Lung (tissue), 11 donors: ENCODE measurements at regions not wholly inside any gene's neighbourhood (a gene's known extent, or its start where the extent isn't known, plus 50 kb on each side); places are given as distances from the start of the nearest gene placed in this dataset.
"Not testable (repeated sequence)": the region's sequence is repeated elsewhere in the genome, so short reads cannot be mapped to it uniquely, and the experiment has no call there.

ENCODE experiments used
- ATAC-seq: fragments of 200-7000 bp; cut with Tn5 transposase; one replicate; pipeline ENCODE4 v1.9.1; 2020; ENCODE audit warnings: moderate number of reproducible peaks; ENCODE audit not compliant: insufficient read depth, low FRiP score
- DNase-seq, 3 donors: peaks; one replicate each; pipeline ENCODE4 v3.0.0-alpha.2; 2013 to 2017
- H3K27ac ChIP-seq, 2 donors: one replicate each; pipeline ENCODE4 v1.5.1; 2013; ENCODE audit warnings: mild to moderate bottlenecking in 2 of 2, moderate library complexity in 2 of 2, control low read depth in 1 of 2, inconsistent platforms in 1 of 2, low read depth in 1 of 2, low read length in 1 of 2
- H3K27me3 ChIP-seq, 3 donors: one replicate each; pipeline ENCODE4 v1.5.1; 2013; ENCODE audit warnings: low read length in 2 of 3; ENCODE audit not compliant: control insufficient read depth in 3 of 3, insufficient read depth in 3 of 3
- H3K36me3 ChIP-seq, 4 donors: one replicate each; pipeline ENCODE4 v1.5.1; 2013; ENCODE audit warnings: low read length in 4 of 4, mild to moderate bottlenecking in 1 of 4, moderate library complexity in 1 of 4; ENCODE audit not compliant: control insufficient read depth in 4 of 4, insufficient read depth in 4 of 4
- H3K4me1 ChIP-seq, 5 donors: one replicate each; pipeline ENCODE4 v1.5.1; 2013; ENCODE audit warnings: low read length in 5 of 5, mild to moderate bottlenecking in 2 of 5, moderate library complexity in 1 of 5; ENCODE audit not compliant: control insufficient read depth in 5 of 5, insufficient read depth in 5 of 5
- H3K4me3 ChIP-seq: one replicate; pipeline ENCODE4 v1.5.1; 2013; ENCODE audit warnings: mild to moderate bottlenecking, control low read depth, moderate library complexity
- H3K9ac ChIP-seq, 2 donors: one replicate each; pipeline ENCODE4 v1.5.1; 2013; ENCODE audit warnings: low read length in 2 of 2, control low read depth in 1 of 2; ENCODE audit not compliant: insufficient read depth in 1 of 2
- H3K9me3 ChIP-seq, 4 donors: one replicate each; pipeline ENCODE4 v1.5.1; 2013; ENCODE audit warnings: low read length in 3 of 4, mild to moderate bottlenecking in 1 of 4, moderate library complexity in 1 of 4; ENCODE audit not compliant: control insufficient read depth in 4 of 4, insufficient read depth in 3 of 4
- CTCF ChIP-seq: IDR thresholded peaks from 2 replicates; pipeline ENCODE4 v1.5.1; 2012; ENCODE audit warnings: mild to moderate bottlenecking; ENCODE audit errors: control extremely low read depth, extremely low read depth
- WGBS, 2 donors: extraction: QIAGEN DNeasy Blood & Tissue Kit; methylation state at CpG; one replicate each; pipeline ENCODE4 v1.1.7; 2013; 5-methylcytosine and 5-hydroxymethylcytosine counted together
- donor health status: control.
- donor health status: control.
- donor health status: Bipolar disorder and iron deficiency.
- donor health status: healthy.
- donor health status: DM: yes; HTN: yes; CAD: no.

GRCh38 chr2:176944998-176945397 is 267.6 kb upstream of the HNRNPA3 start:
- Histone ChIP-seq H3K27me3 (no peaks in the 10 kb centered on the region), H3K27ac (no peak overlapping the region), H3K36me3 (no peaks in the 10 kb centered on the region), H3K9ac (no peak overlapping the region), H3K4me1 (no peaks in the 10 kb centered on the region), H3K4me3 (no peak overlapping the region), H3K9me3 (no peaks in the 10 kb centered on the region)
- DNase-seq = no peak
- WGBS, 2 donors = 91 to 95% methylated on average over 3 of the region's 3 CpGs
- no peak for ATAC-seq
- no peak for TF ChIP-seq CTCF

- WGBS, 2 donors = 98 to 100% methylated on average over 1 of the region's 1 CpG
- TF ChIP-seq CTCF = no peak
- Histone ChIP-seq H3K9ac (no peak overlapping the region), H3K4me3 (no peak overlapping the region), H3K27me3 (no peaks in the 10 kb centered on the region), H3K9me3 (no peaks in the 10 kb centered on the region), H3K27ac (no peak overlapping the region), H3K36me3 (no peaks in the 10 kb centered on the region), H3K4me1 (no peaks in the 10 kb centered on the region)
- no peak for DNase-seq
- no peak for ATAC-seq
These were observed 264.8 kb upstream of the HNRNPA3 start for GRCh38 chr2:176947754-176948153.

- ATAC-seq = not testable (repeated sequence)
These were observed 261.4 kb upstream of the HNRNPA3 start for GRCh38 chr2:176951218-176951617.

GRCh38 chr2:176956791-176957190 is 255.8 kb upstream of the HNRNPA3 start:
- Histone ChIP-seq H3K9ac (no peak overlapping the region), H3K36me3 (no peaks in the 10 kb centered on the region), H3K4me3 (no peak overlapping the region), H3K4me1 (no peaks in the 10 kb centered on the region), H3K27me3 (no peaks in the 10 kb centered on the region), H3K27ac (no peak overlapping the region), H3K9me3 (peaks cover 0 to 1% (median 0%) of the 10 kb centered on the region in 4 donors)
- WGBS, 2 donors = 70 to 80% methylated on average over 2 of the region's 2 CpGs
- ATAC-seq (no peak), DNase-seq (no peak)
- no peak for TF ChIP-seq CTCF

More at GRCh38 chr2:176951218-176951617, 261.4 kb upstream of the HNRNPA3 start:
- H3K27me3 ChIP-seq, H3K9ac ChIP-seq, H3K4me1 ChIP-seq, H3K4me3 ChIP-seq, H3K9me3 ChIP-seq, DNase-seq, H3K36me3 ChIP-seq, H3K27ac ChIP-seq: not testable (repeated sequence)
- 99 to 100% methylated on average over 2 to 3 of the region's 3 CpGs for WGBS, 2 donors
